ENCODE measurements at regions not wholly inside any gene's neighbourhood (a gene's known extent, or its start where the extent isn't known, plus 50 kb on each side); places are given as distances from the start of the nearest gene placed in this dataset.

- TF ChIP-seq PBX3 (IDR thresholded peaks at IDR 0.05), result no peak
- TF ChIP-seq EP300 (IDR thresholded peaks at IDR 0.05; ENCODE audit: borderline replicate concordance in 1 of 2, low read depth in 1 of 2, low read length in 1 of 2), result no peak
- TF ChIP-seq REST (IDR thresholded peaks at IDR 0.05; ENCODE audit: low read depth, low read length), result no peak
- TF ChIP-seq IRF3 (IDR thresholded peaks at IDR 0.05; ENCODE audit: low read depth, low read length), result no peak
- no peak for TF ChIP-seq TEAD4 (IDR thresholded peaks at IDR 0.05; ENCODE audit: borderline replicate concordance, insufficient read depth)
These were observed 59.5 kb upstream of the ZNF366 start (continued) for GRCh38 chr5:72566746-72567145.

GRCh38 chr5:72565513-72566289 lies 58.5 kb upstream of the ZNF366 start:
- H3K9me2 ChIP-seq, result no peaks in the 10 kb centered on the region
- no peak overlapping the region for H3K9ac ChIP-seq
- no peak overlapping the region for H2AFZ ChIP-seq (ENCODE audit: low read depth)
- no peaks in the 10 kb centered on the region for H3F3A ChIP-seq (replicated peaks; ENCODE audit: insufficient read depth)
- no peak overlapping the region for H3K27ac ChIP-seq (ENCODE audit: low read depth in 2 of 2, low read length in 1 of 2)
- ChIA-PET CTCF (interaction anchor here (1.3 kb wide), 1 partner anchor 254 kb away, joined by 3 read pairs; no protein-coding TSS in a partner anchor), POLR2A (no interaction called here)
- no peak overlapping the region for H3K4me3 ChIP-seq (ENCODE audit: low read depth in 2 of 2, low read length in 1 of 2)
- H3K4me1 ChIP-seq (ENCODE audit: control insufficient read depth in 1 of 2, insufficient read depth in 2 of 2, low read depth in 1 of 2, low read length in 1 of 2), result no peaks in the 10 kb centered on the region
- no peak for DNase-seq
- no peaks in the 10 kb centered on the region for H3K27me3 ChIP-seq (ENCODE audit: insufficient read depth)
- H3K79me2 ChIP-seq (ENCODE audit: insufficient read depth), result no peaks in the 10 kb centered on the region
- H4K20me1 ChIP-seq (ENCODE audit: insufficient read depth), result no peaks in the 10 kb centered on the region
- WGBS (ENCODE audit: low lambda C conversion rate), result 57% methylated on average over 8 of the region's 8 CpGs
- H3K36me3 ChIP-seq (replicated peaks in 1 of 2; ENCODE audit: control insufficient read depth in 1 of 2, insufficient read depth in 2 of 2, low read length in 1 of 2), result no peaks in the 10 kb centered on the region
- no peak for TF ChIP-seq USF1 (IDR thresholded peaks at IDR 0.05; ENCODE audit: borderline replicate concordance, low read depth)
- no peak for TF ChIP-seq CHD2 (IDR thresholded peaks at IDR 0.05; ENCODE audit: low read length, partially characterized antibody)
- no peak for TF ChIP-seq MEF2A (IDR thresholded peaks at IDR 0.05; ENCODE audit: borderline replicate concordance, low read depth)
- no peak for TF ChIP-seq TAF1 (IDR thresholded peaks at IDR 0.05; ENCODE audit: borderline replicate concordance, low read depth, low read length)
- no peak for TF ChIP-seq JUND (IDR thresholded peaks at IDR 0.05)
- no peak for TF ChIP-seq TCF12 (IDR thresholded peaks at IDR 0.05)
- TF ChIP-seq FOXM1 (IDR thresholded peaks at IDR 0.05; ENCODE audit: low read depth), result no peak
- no peak for TF ChIP-seq FOXJ3 (CRISPR knock-in tag; IDR thresholded peaks at IDR 0.05)
- TF ChIP-seq YY1 (IDR thresholded peaks at IDR 0.05; ENCODE audit: low read depth), result no peak
- no peak for TF ChIP-seq NRF1 (IDR thresholded peaks at IDR 0.05; ENCODE audit: low read depth, low read length)
- TF ChIP-seq SIN3A (IDR thresholded peaks at IDR 0.05; ENCODE audit: borderline replicate concordance, low read depth, low read length), result no peak
- TF ChIP-seq CTCF (IDR thresholded peaks at IDR 0.05), result no peak
- no peak for TF ChIP-seq RXRA (IDR thresholded peaks at IDR 0.05; ENCODE audit: borderline replicate concordance, low read depth)
- no peak for TF ChIP-seq MAX (IDR thresholded peaks at IDR 0.05; ENCODE audit: low read depth)
- H3K9me3 ChIP-seq, result no peaks in the 10 kb centered on the region
- H3K4me2 ChIP-seq, result no peak overlapping the region
